Prostate gland (tissue), 2 donors: ENCODE measurements at regions not wholly inside any gene's neighbourhood (a gene's known extent, or its start where the extent isn't known, plus 50 kb on each side); places are given as distances from the start of the nearest gene placed in this dataset.

Source experiments
- DNase-seq: peaks from one replicate; pipeline ENCODE4 v3.0.0-alpha.2; 2019; ENCODE audit warnings: low spot score
- H3K27ac ChIP-seq, 2 donors: fragments of 200-600 bp; sonication (generic); 2 replicates each; pipeline ENCODE4 v1.5.1; 2017 to 2019
- H3K27me3 ChIP-seq: fragments of 200-600 bp; sonication (generic); replicated peaks from 2 replicates; pipeline ENCODE4 v1.5.1; 2019; ENCODE audit not compliant: insufficient read depth
- H3K36me3 ChIP-seq, 2 donors: fragments of 200-600 bp; sonication (generic); 1 replicate in 1 of 2; 2 replicates in 1 of 2; pipeline versions ENCODE4 v1.5.1 to v1.8.1; 2017 to 2019
- H3K4me1 ChIP-seq: fragments of 200-600 bp; sonication (generic); replicated peaks from 2 replicates; pipeline ENCODE4 v1.5.1; 2019
- H3K4me3 ChIP-seq, 2 donors: fragments of 200-600 bp; sonication (generic); 2 replicates each; pipeline ENCODE4 v1.5.1; 2017 to 2019
- H3K9me3 ChIP-seq: fragments of 200-600 bp; sonication (generic); 2 replicates; pipeline ENCODE4 v1.5.1; 2017
- POLR2A ChIP-seq: fragments of 450-650 bp; IDR thresholded peaks from one replicate; pipeline ENCODE4 v1.6.1; 2016; ENCODE audit warnings: antibody characterized with exemption, mild to moderate bottlenecking
- POLR2AphosphoS5 ChIP-seq: sonication (generic); formaldehyde crosslinking; IDR thresholded peaks from one replicate; pipeline ENCODE4 v1.6.1; 2017; ENCODE audit warnings: antibody characterized with exemption
- WGBS: methylation state at CpG from one replicate; pipeline ENCODE4 v1.1.5; 2018; 5-methylcytosine and 5-hydroxymethylcytosine counted together
- intact Hi-C: fragments of 100-400 bp; cut with DNase I; formaldehyde crosslinking; loops from one replicate; pipeline ENCODE4 v1.14.2; 2022
- TF ChIP-seq, protein P1 (sequence below), 4 experiments: fragments of 200-600 bp in 2 of 4; fragments of 450-650 bp in 2 of 4; sonication (generic) in 2 of 4; IDR thresholded peaks; 1 replicate in 3 of 4; 2 replicates in 1 of 4; pipeline ENCODE4 v1.5.1; 2016 to 2019; ENCODE audit warnings: antibody characterized with exemption in 4 of 4, mild to moderate bottlenecking in 2 of 4, moderate library complexity in 2 of 4

- DNase-seq, result no peak
- Histone ChIP-seq H3K4me1 (no peaks in the 10 kb centered on the region), H3K9me3 (no peaks in the 10 kb centered on the region), H3K36me3 (no peaks in the 10 kb centered on the region), H3K27me3 (no peaks in the 10 kb centered on the region), H3K4me3 (no peak overlapping the region), H3K27ac (no peak overlapping the region)
- TF ChIP-seq POLR2AphosphoS5 (no peak), POLR2A (no peak)
- TF ChIP-seq, protein P1, sequence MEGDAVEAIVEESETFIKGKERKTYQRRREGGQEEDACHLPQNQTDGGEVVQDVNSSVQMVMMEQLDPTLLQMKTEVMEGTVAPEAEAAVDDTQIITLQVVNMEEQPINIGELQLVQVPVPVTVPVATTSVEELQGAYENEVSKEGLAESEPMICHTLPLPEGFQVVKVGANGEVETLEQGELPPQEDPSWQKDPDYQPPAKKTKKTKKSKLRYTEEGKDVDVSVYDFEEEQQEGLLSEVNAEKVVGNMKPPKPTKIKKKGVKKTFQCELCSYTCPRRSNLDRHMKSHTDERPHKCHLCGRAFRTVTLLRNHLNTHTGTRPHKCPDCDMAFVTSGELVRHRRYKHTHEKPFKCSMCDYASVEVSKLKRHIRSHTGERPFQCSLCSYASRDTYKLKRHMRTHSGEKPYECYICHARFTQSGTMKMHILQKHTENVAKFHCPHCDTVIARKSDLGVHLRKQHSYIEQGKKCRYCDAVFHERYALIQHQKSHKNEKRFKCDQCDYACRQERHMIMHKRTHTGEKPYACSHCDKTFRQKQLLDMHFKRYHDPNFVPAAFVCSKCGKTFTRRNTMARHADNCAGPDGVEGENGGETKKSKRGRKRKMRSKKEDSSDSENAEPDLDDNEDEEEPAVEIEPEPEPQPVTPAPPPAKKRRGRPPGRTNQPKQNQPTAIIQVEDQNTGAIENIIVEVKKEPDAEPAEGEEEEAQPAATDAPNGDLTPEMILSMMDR (IDR thresholded peaks at IDR 0.05), result no peak
- 68% methylated on average over 2 of the region's 2 CpGs for WGBS
- intact Hi-C loops, result no loop called here
Measured at GRCh38 chrX:45660477-45660876, 459.8 kb upstream of the DIPK2B start.

DNA sequence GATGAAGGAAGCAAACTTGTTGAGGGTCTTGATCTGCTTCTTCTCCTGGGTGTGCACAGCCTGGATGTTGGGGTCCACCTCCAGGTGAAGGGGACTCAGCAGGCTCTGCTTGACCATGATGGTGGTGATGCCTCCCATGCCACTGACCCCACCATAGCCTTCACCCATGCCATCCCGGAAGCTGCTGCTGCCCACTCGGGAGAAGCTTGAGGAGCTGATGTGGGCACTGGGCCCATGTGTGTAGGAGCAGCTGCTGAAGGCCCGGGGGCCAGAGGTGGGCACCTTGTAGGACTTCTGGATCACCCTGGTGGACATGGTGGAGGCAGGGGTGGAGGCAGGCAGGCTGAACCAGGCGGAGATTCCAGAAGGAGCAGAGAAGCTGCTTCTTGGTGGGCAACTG, 432.7 kb upstream of the DIPK2B start:
- no peaks in the 10 kb centered on the region for H3K4me1 ChIP-seq
- intact Hi-C loops, result no loop called here
- H3K27me3 ChIP-seq, result no peaks in the 10 kb centered on the region
- TF ChIP-seq, protein P1 (IDR thresholded peaks at IDR 0.05), result no peak
- TF ChIP-seq POLR2A (no peak), POLR2AphosphoS5 (no peak)
- no peaks in the 10 kb centered on the region for H3K9me3 ChIP-seq
- WGBS, result 100% methylated on average over 4 of the region's 4 CpGs
- H3K4me3 ChIP-seq, result no peak overlapping the region
- no peaks in the 10 kb centered on the region for H3K36me3 ChIP-seq
- no peak for DNase-seq
- H3K27ac ChIP-seq, result no peak overlapping the region

- no peak for DNase-seq
- Histone ChIP-seq H3K4me3 (no peak overlapping the region), H3K27ac (no peak overlapping the region), H3K36me3 (no peaks in the 10 kb centered on the region), H3K4me1 (no peaks in the 10 kb centered on the region), H3K27me3 (no peaks in the 10 kb centered on the region), H3K9me3 (no peaks in the 10 kb centered on the region)
- intact Hi-C loops, result no loop called here
- WGBS, result 94% methylated on average over 11 of the region's 17 CpGs
- no peak for TF ChIP-seq POLR2A
- TF ChIP-seq, protein P1 (IDR thresholded peaks at IDR 0.05), result no peak
- no peak for TF ChIP-seq POLR2AphosphoS5
Measured at GRCh38 chrX:45632506-45632905, 431.8 kb upstream of the DIPK2B start.

GRCh38 chrX:45630078-45630477, 429.4 kb upstream of the DIPK2B start:
- intact Hi-C loops, result no loop called here
- TF ChIP-seq, protein P1 (IDR thresholded peaks at IDR 0.05), result no peak
- no peak for TF ChIP-seq POLR2AphosphoS5
- no peak for TF ChIP-seq POLR2A
- DNase-seq, result no peak

DNA sequence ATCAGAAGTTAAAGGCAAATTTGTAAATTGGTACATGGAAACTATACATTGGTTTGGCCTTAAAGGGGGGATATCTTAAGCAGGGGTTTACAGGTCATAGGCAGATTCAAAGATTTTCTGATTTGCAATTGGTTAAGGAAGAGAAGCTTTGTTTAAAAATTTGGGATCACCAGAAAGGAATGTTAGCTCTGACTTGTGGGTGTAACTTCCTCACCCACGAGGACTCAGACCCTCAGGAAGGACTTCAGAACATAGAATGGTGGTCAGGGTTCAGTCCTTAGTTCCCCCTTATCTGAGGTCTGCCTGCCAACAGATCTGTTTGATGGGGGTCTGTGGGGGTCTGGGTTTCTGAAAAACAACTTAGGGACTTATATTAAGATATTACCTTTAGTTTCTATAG, 427.4 kb upstream of the DIPK2B start:
- Histone ChIP-seq H3K4me1 (no peaks in the 10 kb centered on the region), H3K27ac (no peak overlapping the region), H3K9me3 (no peaks in the 10 kb centered on the region), H3K36me3 (no peaks in the 10 kb centered on the region), H3K27me3 (no peaks in the 10 kb centered on the region), H3K4me3 (no peak overlapping the region)
- 27% methylated on average over 1 of the region's 1 CpG for WGBS
- no peak for DNase-seq
- intact Hi-C loops, result loop anchor here (10.0 kb wide), 2 partner anchors 113 to 117 kb away; no protein-coding TSS in a partner anchor
- no peak for TF ChIP-seq POLR2AphosphoS5
- TF ChIP-seq, protein P1 (IDR thresholded peaks at IDR 0.05), result no peak
- TF ChIP-seq POLR2A, result no peak

More at GRCh38 chrX:45630078-45630477, 429.4 kb upstream of the DIPK2B start:
- Histone ChIP-seq H3K27ac (no peak overlapping the region), H3K4me3 (no peak overlapping the region), H3K9me3 (no peaks in the 10 kb centered on the region), H3K4me1 (no peaks in the 10 kb centered on the region), H3K36me3 (no peaks in the 10 kb centered on the region), H3K27me3 (no peaks in the 10 kb centered on the region)
- WGBS, result 92% methylated on average over 1 of the region's 1 CpG
